Loucy (cell line): ENCODE measurements at regions not wholly inside any gene's neighbourhood (a gene's known extent, or its start where the extent isn't known, plus 50 kb on each side); places are given as distances from the start of the nearest gene placed in this dataset.

Experiments
- CTCF ChIP-seq: fragments of 200-600 bp; sonication (generic); conservative IDR thresholded peaks from 2 replicates; pipeline ENCODE4 v1.5.1; 2014; ENCODE audit warnings: mild to moderate bottlenecking, antibody characterized with exemption, low read length
- EZH2phosphoT487 ChIP-seq: fragments of 200-600 bp; IDR thresholded peaks from 2 replicates; pipeline ENCODE4 v1.6.1; 2018; ENCODE audit warnings: antibody characterized with exemption, mild to moderate bottlenecking, moderate library complexity, borderline replicate concordance

- TF ChIP-seq EZH2phosphoT487 (no peak), CTCF (no peak)
These were observed 325.9 kb upstream of the LINC00305 start for GRCh38 chr18:64474773-64475172.
